Stimulated activated CD4-positive, alpha-beta T cell treated with anti-CD3 and anti-CD28 coated beads, TNF-alpha, amount 100 ng/mL, for 48 hours (primary cell): ENCODE measurements at regions not wholly inside any gene's neighbourhood (a gene's known extent, or its start where the extent isn't known, plus 50 kb on each side); places are given as distances from the start of the nearest gene placed in this dataset.
"Not testable (repeated sequence)": the region's sequence is repeated elsewhere in the genome, so short reads cannot be mapped to it uniquely, and the experiment has no call there.

Experiments
- DNase-seq, 3 donors: peaks; one replicate each; pipeline ENCODE4 v3.0.0-alpha.2; 2020; ENCODE audit warnings: low read depth in 3 of 3

DNA sequence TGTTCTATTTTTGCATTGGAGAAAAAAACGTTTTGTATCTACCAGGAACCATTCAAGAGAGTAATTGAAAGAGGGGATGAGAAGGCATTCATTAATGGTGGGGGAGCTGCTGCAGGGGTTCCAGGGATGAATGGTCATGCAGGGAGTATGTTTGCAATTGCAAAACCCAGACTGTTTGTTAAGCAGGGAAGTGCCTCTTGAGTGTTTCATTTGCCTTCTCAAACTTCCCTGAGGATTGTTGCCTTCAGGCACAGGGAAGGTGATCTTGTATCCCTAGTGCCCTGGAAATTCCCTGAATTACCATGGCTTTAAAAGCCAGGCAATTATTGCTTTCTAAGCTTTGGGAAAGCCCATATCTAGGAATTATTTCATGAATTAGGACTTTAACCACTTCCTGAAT lies 172.7 kb upstream of the NLGN4Y start:
- no peak for DNase-seq

DNA sequence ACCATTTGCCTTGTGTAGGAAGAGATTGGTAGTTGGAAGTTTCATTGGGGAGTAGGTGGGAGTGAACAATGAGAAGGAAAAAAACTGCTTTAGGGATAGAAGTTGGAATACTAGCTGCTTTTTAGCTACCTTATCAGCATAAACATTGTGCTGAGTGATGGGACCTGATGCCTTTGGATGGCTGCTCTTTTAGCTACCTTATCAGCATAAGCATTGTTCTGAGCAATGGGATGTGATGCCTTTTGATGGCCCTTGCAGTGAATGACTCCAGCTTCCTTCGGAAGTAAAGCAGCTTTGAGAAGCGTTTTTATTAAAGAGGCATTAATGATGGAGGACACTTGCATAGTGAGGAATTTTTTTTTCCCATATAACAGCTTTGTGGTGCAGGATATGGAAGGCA lies 168.2 kb upstream of the NLGN4Y start:
- no peak for DNase-seq

DNA sequence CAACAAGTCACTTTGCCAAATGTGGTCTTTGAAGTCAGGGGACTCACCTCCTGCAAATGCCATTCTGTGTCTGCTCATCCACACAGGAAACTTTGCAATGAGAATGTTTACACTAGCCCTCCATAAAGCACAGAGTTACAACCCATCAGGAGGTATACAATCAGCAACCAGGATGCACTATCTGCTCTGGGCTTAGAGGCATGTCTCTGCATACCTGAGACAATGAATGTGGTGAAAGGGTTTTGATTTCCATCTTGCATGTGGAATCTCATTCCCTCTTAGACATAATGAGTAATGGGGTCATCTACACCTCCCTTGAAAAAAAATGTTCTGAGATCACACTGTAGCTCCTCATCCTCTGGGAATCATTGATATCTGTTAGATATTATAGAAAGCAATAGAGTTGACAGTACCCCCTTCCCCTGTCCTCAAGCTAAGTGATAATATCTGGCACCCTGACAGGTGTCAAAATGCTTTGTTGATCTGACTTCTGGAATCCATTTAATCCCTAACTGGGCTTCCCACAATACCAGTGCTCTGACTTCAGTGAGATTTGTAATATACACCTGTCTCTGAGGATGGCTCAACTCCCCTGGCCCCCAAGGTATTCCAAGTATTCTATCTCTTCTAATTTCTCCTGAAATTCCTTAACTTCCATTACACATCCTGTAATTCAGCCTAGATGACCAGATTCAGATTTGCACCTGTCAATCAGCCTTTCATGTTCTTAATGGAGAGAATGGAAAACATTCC lies 163.4 kb upstream of the NLGN4Y start:
- no peak for DNase-seq

DNA sequence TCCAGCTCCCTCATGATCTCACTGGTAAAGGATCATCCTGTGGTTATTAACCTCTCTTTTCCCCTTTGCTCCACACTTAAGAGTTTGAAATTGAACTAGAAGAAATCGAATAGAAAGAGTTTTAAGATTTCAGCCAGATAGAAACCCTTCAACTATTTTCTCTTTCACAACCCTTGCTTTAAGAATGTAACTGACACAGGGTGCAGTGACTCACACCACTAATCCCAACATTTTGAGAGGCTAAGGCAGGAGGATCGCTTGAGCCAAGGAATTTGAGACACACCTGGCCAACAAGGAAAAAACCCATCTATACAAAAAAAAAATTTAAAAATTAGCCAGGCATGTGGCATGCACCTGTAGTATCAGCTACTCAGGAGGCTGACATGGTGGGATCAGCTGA lies 150.7 kb upstream of the NLGN4Y start:
- DNase-seq, result no peak

DNA sequence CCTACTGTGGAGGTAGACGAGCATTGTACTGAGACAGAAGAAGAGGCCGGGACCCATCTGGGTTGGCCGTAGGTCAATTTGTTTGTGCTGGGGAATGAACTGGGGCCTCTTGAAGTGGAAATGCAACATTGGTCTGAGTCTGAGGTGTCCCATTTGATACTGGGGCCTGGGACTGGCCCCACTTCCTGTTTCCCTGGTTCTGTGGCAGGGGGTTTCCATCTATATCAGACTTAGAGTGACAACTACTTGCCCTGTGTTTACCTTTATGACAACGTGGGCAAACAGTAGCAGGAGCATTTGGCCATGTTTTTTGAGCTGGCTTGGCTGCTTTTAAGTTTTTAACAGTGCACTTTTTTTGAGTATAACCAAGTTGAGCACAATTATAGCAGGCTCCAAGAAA lies 146.1 kb upstream of the NLGN4Y start:
- DNase-seq, result no peak

DNA sequence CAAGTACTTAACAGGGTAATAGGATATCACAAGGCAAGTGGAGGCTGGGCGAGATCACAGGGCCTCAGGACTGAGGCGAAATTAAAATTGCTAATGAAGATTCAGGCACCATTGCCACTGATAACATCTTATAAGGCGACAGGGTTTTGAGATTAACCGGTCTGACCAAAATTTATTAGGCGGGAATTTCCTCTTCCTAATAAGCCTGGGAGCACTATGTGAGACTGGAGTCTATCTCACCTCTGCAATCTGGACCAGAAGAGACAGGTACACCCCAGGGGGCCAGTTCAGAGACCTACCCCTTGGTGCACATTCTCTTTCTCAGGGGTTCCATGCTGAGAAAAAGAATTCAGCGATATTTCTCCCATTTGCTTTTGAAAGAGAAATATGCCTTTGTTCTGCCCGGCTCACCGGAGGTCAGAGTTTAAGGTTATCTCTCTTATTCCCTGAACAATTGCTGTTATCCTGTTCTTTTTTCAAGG lies 113.7 kb upstream of the NLGN4Y start:
- not testable (repeated sequence) for DNase-seq

DNA sequence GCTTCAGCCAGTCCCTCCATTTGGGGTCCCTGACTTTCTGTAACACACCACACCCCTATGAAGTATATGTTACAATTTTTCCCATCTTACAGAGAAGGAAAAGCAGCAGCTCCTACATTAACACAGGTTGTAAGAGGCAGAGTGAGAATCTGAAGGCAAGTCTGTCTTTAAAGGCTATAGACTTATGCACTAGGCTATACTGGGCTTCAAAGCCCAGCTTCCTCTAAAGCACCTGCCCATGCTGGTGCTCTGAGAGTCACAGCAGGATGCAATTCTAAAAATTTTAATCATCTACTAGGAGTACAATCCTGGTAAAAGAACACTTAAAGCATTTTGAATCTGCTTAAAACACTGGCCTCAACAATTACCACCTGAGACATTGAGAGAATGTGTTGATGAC lies 113.0 kb upstream of the NLGN4Y start:
- no peak for DNase-seq

DNA sequence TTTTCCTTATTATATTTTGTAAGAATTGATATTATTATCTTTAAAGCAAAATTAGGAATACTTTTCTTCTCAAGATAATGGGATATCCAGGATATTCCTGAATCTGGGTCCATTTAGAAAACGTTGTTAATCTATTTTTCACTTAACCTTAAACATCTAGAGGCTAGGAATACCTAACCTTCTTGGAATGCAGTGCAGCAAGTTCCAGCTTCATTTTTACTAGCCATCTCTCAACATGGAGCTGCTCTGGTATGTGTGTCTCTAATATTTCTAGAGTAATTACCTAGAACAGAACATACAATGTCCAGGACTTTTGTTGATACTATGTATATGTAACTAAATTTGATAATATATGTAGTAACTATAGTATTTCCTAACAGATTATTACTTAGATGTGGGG lies 87.8 kb upstream of the NLGN4Y start:
- DNase-seq, result no peak

DNA sequence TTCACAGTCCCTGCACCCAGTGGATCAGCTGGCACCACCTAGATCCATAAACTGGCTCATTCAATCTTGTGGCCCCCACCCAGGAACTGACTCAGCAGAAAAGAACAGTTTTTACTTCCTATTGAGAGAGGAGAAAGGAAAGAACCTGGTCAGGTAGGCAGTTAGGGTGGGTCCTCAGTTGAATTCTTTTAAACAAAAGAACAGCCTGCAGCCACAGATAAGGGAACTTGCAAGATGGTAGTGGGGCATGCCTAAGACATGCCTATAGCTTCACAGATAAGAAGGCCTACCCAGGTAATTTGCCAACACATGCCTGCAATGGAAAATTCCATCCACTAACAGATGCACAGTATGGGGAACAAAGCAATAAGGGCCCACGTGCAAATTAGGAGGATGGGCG lies 86.7 kb upstream of the NLGN4Y start:
- DNase-seq, result no peak

DNA sequence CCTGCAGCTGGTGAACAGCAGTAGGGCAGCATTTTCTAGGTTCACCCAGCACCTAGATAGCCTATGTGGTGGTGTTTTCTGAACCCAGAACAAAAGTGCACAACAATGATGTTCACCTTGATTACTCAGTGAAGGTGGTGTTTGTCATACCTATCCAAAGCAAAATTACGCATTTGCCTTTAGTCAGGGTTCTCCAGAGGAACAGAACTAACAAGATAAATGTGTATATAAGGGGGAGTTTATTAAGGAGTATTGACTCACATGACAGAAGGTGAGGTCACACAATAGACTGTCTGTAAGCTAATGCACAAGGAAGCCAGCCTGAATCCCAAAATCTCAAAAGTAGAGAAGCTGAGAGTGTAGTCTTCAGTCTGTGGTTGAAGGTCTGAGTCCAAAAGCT lies 85.9 kb upstream of the NLGN4Y start:
- no peak for DNase-seq

DNA sequence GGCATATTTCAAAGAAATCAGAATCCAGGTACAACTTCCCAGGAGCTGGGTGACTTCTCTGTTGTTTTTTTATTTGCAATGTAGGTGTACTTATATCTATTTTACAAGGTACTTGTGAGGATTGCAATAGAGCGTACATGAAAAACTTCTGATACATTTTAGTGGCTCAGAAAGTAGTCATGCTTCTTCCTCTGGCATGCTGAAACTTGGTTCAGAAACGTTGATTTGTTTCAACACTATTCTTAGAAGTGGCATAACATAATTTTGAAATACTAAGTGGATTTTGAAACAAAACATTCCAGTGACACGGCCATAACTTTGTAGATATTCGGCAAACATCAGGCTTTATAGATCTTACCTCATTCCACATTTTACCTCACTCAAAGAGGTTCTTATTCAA lies 79.8 kb upstream of the NLGN4Y start:
- no peak for DNase-seq

DNA sequence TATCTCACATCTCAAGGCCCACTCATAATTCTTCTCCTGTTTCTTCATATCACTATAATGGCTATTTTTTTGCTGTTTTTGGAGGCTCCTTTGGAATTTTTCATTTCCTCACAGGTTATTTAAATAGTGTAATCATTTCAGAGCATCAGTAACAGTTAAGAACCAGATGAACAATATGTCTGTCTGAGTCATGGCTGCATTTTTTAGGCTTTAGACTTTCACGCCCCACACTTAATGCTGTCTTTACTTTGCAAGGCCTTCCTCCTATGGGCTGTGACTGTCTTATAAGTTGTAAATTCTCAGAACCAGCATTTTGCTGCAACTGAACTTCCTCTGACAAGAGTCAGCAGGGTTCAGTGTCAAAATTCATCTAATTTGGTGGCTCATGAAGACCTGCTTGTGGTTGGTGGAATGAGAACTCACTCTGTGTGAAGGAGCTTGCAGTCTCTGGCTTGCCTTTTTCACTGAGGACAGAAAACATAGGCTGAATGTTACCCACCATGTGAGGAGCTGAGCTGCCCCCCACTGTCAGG lies 56.1 kb upstream of the NLGN4Y start:
- no peak for DNase-seq

DNA sequence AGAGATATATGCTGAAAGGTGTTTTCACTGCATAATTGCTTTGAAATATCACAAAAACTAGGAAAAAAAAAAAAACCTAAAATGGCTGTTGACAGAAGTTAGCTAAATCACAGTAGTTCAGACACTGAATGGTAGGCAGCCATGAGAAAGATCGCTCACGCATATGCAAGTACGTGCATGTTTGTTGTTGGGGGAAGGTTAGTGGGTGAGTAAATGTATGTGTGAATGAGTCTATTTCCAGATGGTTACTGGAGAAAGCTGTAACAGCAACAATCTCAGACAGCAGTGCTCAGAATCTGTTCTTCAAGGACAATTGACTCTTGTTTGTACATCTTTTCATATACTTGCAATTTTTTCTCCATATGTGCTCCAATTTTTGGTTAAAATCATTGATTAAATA lies 51.9 kb upstream of the NLGN4Y start:
- no peak for DNase-seq

DNA sequence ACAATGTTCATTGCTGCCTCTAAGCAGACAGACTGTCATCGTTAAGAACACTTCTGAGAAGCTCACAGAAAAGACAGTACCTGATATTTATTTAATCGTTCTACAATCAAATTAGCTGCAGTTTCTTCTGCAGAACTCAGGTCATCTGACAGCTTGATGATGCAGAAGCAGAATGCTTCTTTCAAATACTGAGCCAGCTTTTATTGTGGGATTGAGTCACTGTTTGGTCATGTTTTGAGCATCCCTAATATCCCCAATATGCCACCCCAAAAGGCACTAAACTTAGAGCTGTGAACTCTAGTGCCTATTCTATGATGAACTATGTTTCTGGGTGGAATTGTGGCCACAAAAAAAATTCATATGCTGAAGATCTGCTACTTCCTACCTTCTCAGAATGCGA lies 51.0 kb upstream of the NLGN4Y start:
- no peak for DNase-seq
